Panc1 (cell line): ENCODE measurements at regions not wholly inside any gene's neighbourhood (a gene's known extent, or its start where the extent isn't known, plus 50 kb on each side); places are given as distances from the start of the nearest gene placed in this dataset.

Experiments
- ATAC-seq: fragments of 200-7000 bp; cut with Tn5 transposase; 2 replicates; pipeline ENCODE4 v1.9.1; 2020; ENCODE audit warnings: mild to moderate bottlenecking, moderate library complexity
- BruUV-seq: library from RNA; stranded (reverse); fragments of 400-500 nt; replicated peaks from 2 replicates; lab custom pipeline; 2021; lab: Mats Ljungman, UMichigan
- CTCF ChIA-PET: fragments of 300-600 bp; sonication (Branson Sonifier 250); formaldehyde crosslinking; loops from one replicate; lab custom pipeline; 2022; ENCODE audit warnings: antibody characterized with exemption; lab: Charles Lee
- POLR2A ChIA-PET: fragments of 300-600 bp; sonication (Branson Sonifier 250); formaldehyde crosslinking; loops from one replicate; lab custom pipeline; 2022; ENCODE audit warnings: antibody characterized with exemption; lab: Charles Lee
- DNase-seq: peaks from one replicate; pipeline ENCODE4 v3.0.0-alpha.2; 2010; ENCODE audit warnings: low read depth, low spot score
- H3K27ac ChIP-seq: 2 replicates; pipeline ENCODE4 v1.5.1; 2011; ENCODE audit warnings: mild to moderate bottlenecking, low read length, inconsistent platforms
- H3K27me3 ChIP-seq: fragments of 200-500 bp; sonication (Bioruptor generic); 2 replicates; pipeline ENCODE4 v1.6.0; 2014; ENCODE audit warnings: low read length, inconsistent platforms; ENCODE audit not compliant: control insufficient read depth, insufficient read depth
- H3K36me3 ChIP-seq: fragments of 200-500 bp; sonication (Bioruptor generic); 2 replicates; pipeline ENCODE4 v1.5.1; 2014; ENCODE audit warnings: inconsistent platforms, mild to moderate bottlenecking, low read length, moderate library complexity; ENCODE audit not compliant: control insufficient read depth, insufficient read depth
- H3K4me1 ChIP-seq: 2 replicates; pipeline ENCODE4 v1.5.1; 2011; ENCODE audit warnings: inconsistent platforms, mild to moderate bottlenecking, low read length, moderate library complexity; ENCODE audit not compliant: control insufficient read depth, insufficient read depth
- H3K4me3 ChIP-seq, 2 experiments: 2 replicates each; pipeline ENCODE4 v1.5.1; 2011 to 2012; ENCODE audit warnings: low read depth in 2 of 2, low read length in 2 of 2, mild to moderate bottlenecking in 2 of 2, inconsistent platforms in 1 of 2, moderate library complexity in 1 of 2
- H3K9me3 ChIP-seq: fragments of 200-500 bp; sonication (Bioruptor generic); 2 replicates; pipeline ENCODE4 v1.5.1; 2014; ENCODE audit warnings: low read depth, mild to moderate bottlenecking, inconsistent platforms, low read length, moderate library complexity; ENCODE audit not compliant: control insufficient read depth, insufficient read depth
- POLR2AphosphoS5 ChIP-seq: IDR thresholded peaks from 2 replicates; pipeline ENCODE4 v1.6.1; 2012; ENCODE audit warnings: mild to moderate bottlenecking, low read depth, low read length, moderate library complexity
- SIN3A ChIP-seq: IDR thresholded peaks from 2 replicates; pipeline ENCODE4 v1.6.1; 2012; ENCODE audit warnings: low read depth, mild to moderate bottlenecking, low read length, moderate library complexity, borderline replicate concordance; ENCODE audit not compliant: insufficient read depth
- TCF7L2 ChIP-seq: IDR thresholded peaks from 2 replicates; pipeline ENCODE4 v1.6.1; 2011; ENCODE audit warnings: mild to moderate bottlenecking, low read depth, low read length, inconsistent platforms
- in situ Hi-C: cut with HindIII; loops from 2 replicates; pipeline ENCODE4 v1.10.0; 2016; ENCODE audit warnings: low sequenced_read_pairs, low pct_unique_long_range_greater_than_20kb
- intact Hi-C: fragments of 100-400 bp; cut with micrococcal nuclease; formaldehyde crosslinking; loops from one replicate; pipeline ENCODE4 v1.10.0; 2022; ENCODE audit not compliant: unreplicated experiment
- TF ChIP-seq, protein P1 (sequence below), 2 experiments: IDR thresholded peaks; 2 replicates each; pipeline ENCODE4 v1.6.1; 2011 to 2012; ENCODE audit warnings: low read depth in 2 of 2, control low read depth in 1 of 2, low read length in 1 of 2, mild to moderate bottlenecking in 1 of 2, moderate library complexity in 1 of 2; ENCODE audit not compliant: insufficient read depth in 1 of 2
- TF ChIP-seq, protein P2 (sequence below): fragments of 450-650 bp; IDR thresholded peaks from 2 replicates; pipeline ENCODE4 v1.5.1; 2017; ENCODE audit warnings: mild to moderate bottlenecking

DNA sequence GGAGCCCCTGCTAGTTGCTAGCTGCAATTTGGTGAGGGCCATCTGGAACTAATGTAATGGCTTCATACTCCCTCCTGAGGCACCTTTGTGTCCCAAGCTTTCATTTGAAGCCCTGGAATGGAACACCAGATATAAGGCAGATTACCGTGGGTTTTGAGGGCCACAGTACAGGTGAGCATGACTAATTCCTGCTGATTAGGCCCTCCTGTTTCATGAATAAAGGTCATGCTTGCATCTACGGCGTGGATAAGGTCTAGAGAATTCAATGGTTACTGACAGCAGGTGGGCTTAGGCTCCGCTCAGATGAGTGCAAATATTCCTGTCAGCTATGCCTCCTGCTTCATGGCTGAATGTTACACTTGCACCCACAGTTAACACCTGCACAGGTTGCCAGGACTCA lies 495.4 kb downstream of the NAP1L3 start:
- TF ChIP-seq SIN3A (no peak), POLR2AphosphoS5 (no peak)
- TF ChIP-seq, protein P1, sequence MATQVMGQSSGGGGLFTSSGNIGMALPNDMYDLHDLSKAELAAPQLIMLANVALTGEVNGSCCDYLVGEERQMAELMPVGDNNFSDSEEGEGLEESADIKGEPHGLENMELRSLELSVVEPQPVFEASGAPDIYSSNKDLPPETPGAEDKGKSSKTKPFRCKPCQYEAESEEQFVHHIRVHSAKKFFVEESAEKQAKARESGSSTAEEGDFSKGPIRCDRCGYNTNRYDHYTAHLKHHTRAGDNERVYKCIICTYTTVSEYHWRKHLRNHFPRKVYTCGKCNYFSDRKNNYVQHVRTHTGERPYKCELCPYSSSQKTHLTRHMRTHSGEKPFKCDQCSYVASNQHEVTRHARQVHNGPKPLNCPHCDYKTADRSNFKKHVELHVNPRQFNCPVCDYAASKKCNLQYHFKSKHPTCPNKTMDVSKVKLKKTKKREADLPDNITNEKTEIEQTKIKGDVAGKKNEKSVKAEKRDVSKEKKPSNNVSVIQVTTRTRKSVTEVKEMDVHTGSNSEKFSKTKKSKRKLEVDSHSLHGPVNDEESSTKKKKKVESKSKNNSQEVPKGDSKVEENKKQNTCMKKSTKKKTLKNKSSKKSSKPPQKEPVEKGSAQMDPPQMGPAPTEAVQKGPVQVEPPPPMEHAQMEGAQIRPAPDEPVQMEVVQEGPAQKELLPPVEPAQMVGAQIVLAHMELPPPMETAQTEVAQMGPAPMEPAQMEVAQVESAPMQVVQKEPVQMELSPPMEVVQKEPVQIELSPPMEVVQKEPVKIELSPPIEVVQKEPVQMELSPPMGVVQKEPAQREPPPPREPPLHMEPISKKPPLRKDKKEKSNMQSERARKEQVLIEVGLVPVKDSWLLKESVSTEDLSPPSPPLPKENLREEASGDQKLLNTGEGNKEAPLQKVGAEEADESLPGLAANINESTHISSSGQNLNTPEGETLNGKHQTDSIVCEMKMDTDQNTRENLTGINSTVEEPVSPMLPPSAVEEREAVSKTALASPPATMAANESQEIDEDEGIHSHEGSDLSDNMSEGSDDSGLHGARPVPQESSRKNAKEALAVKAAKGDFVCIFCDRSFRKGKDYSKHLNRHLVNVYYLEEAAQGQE (IDR thresholded peaks at IDR 0.05; ENCODE audit: insufficient read depth in 1 of 2, low read depth in 2 of 2, low read length in 1 of 2), result no peak
- TF ChIP-seq, protein P2, sequence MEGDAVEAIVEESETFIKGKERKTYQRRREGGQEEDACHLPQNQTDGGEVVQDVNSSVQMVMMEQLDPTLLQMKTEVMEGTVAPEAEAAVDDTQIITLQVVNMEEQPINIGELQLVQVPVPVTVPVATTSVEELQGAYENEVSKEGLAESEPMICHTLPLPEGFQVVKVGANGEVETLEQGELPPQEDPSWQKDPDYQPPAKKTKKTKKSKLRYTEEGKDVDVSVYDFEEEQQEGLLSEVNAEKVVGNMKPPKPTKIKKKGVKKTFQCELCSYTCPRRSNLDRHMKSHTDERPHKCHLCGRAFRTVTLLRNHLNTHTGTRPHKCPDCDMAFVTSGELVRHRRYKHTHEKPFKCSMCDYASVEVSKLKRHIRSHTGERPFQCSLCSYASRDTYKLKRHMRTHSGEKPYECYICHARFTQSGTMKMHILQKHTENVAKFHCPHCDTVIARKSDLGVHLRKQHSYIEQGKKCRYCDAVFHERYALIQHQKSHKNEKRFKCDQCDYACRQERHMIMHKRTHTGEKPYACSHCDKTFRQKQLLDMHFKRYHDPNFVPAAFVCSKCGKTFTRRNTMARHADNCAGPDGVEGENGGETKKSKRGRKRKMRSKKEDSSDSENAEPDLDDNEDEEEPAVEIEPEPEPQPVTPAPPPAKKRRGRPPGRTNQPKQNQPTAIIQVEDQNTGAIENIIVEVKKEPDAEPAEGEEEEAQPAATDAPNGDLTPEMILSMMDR, result no peak
- intact Hi-C loops, result no loop called here
- in situ Hi-C loops, result no loop called here
- no peak overlapping the region for H3K27ac ChIP-seq
- H3K4me1 ChIP-seq, result no peaks in the 10 kb centered on the region
- H3K4me3 ChIP-seq, result no peak overlapping the region
- BruUV-seq, result no TSS peak
- CTCF ChIA-PET, result no interaction called here
- H3K9me3 ChIP-seq, result no peaks in the 10 kb centered on the region
- ATAC-seq (no peak), DNase-seq (no peak)
- H3K27me3 ChIP-seq, result no peaks in the 10 kb centered on the region
- POLR2A ChIA-PET, result no interaction called here
- no peaks in the 10 kb centered on the region for H3K36me3 ChIP-seq

DNA sequence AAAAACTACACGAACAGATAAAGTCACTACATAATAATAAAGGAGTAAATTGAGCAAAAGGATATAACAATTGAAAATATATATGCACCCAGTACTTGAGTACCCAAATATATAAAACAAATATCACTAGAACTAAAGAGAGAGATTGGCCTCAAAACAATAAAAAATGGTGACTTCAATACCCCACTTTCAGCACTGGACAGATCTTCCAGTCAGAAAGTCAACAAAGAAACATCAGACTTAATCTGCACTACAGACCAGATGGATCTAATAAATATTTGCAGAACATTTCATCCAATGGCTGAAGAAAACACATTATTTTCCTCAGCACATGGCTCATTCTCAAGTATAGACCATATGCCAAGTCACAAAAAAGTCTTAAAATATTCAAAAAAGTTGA lies 503.6 kb downstream of the NAP1L3 start:
- ATAC-seq (no peak), DNase-seq (no peak)
- H3K9me3 ChIP-seq, result no peaks in the 10 kb centered on the region; the same call in 1 of the 2 replicates
- no peaks in the 10 kb centered on the region for H3K36me3 ChIP-seq
- CTCF ChIA-PET, result no interaction called here
- TF ChIP-seq, protein P1 (IDR thresholded peaks at IDR 0.05; ENCODE audit: insufficient read depth in 1 of 2, low read depth in 2 of 2, low read length in 1 of 2), result peak in 1 of 2 experiments; percentile 40; a peak in 1 of 4 replicates
- no peak for TF ChIP-seq SIN3A
- no peak for TF ChIP-seq TCF7L2
- TF ChIP-seq POLR2AphosphoS5, result no peak
- TF ChIP-seq, protein P2, result no peak
- no TSS peak for BruUV-seq
- H3K27ac ChIP-seq, result no peak overlapping the region
- POLR2A ChIA-PET, result no interaction called here
- intact Hi-C loops, result no loop called here
- no peaks in the 10 kb centered on the region for H3K27me3 ChIP-seq
- in situ Hi-C loops, result no loop called here
- H3K4me1 ChIP-seq, result no peaks in the 10 kb centered on the region
- no peak overlapping the region for H3K4me3 ChIP-seq
